Omental fat pad (tissue), 3 donors: ENCODE measurements at regions not wholly inside any gene's neighbourhood (a gene's known extent, or its start where the extent isn't known, plus 50 kb on each side); places are given as distances from the start of the nearest gene placed in this dataset.
"Not testable (repeated sequence)": the region's sequence is repeated elsewhere in the genome, so short reads cannot be mapped to it uniquely, and the experiment has no call there.

Experiments
- ATAC-seq: fragments of 150-250 bp; one replicate; pipeline ENCODE4 v1.9.1; 2016; ENCODE audit warnings: mild to moderate bottlenecking, moderate library complexity; ENCODE audit not compliant: low FRiP score
- DNase-seq: peaks from one replicate; pipeline ENCODE4 v3.0.0-alpha.2; 2019; ENCODE audit warnings: low spot score
- CTCF ChIP-seq, 3 donors: fragments of 450-650 bp; IDR thresholded peaks; one replicate each; pipeline ENCODE4 v1.5.1; 2016 to 2017; ENCODE audit warnings: antibody characterized with exemption in 3 of 3, mild to moderate bottlenecking in 3 of 3, moderate library complexity in 2 of 3

GRCh38 chr16:16966439-16966838 lies 504.3 kb downstream of the XYLT1 start:
- no peak for DNase-seq
- TF ChIP-seq CTCF (IDR thresholded peaks at IDR 0.05) = no peak
- no peak for ATAC-seq

- DNase-seq = no peak
- TF ChIP-seq CTCF (IDR thresholded peaks at IDR 0.05) = no peak
- ATAC-seq = no peak
Observed at GRCh38 chr16:16971042-16971441, 499.7 kb downstream of the XYLT1 start.

- ATAC-seq (no peak), DNase-seq (no peak)
- no peak for TF ChIP-seq CTCF (IDR thresholded peaks at IDR 0.05)
Observed at GRCh38 chr16:16972831-16973230, 497.9 kb downstream of the XYLT1 start.

- TF ChIP-seq CTCF (IDR thresholded peaks at IDR 0.05) = no peak
- DNase-seq = no peak
- no peak for ATAC-seq
Observed at GRCh38 chr16:16973707-16974591, 496.8 kb downstream of the XYLT1 start.

- DNase-seq (no peak), ATAC-seq (no peak)
- TF ChIP-seq CTCF (IDR thresholded peaks at IDR 0.05) = no peak
Observed at GRCh38 chr16:16982614-16983013, 488.1 kb downstream of the XYLT1 start.

GRCh38 chr16:16983582-16983981 lies 487.2 kb downstream of the XYLT1 start:
- ATAC-seq (no peak), DNase-seq (no peak)
- no peak for TF ChIP-seq CTCF (IDR thresholded peaks at IDR 0.05)

GRCh38 chr16:16984091-16984490 lies 486.7 kb downstream of the XYLT1 start:
- ATAC-seq, DNase-seq: not testable (repeated sequence)
